ENCODE measurements at regions not wholly inside any gene's neighbourhood (a gene's known extent, or its start where the extent isn't known, plus 50 kb on each side); places are given as distances from the start of the nearest gene placed in this dataset.
"Not testable (repeated sequence)": the region's sequence is repeated elsewhere in the genome, so short reads cannot be mapped to it uniquely, and the experiment has no call there.

- no peak for FAIRE-seq
- TF ChIP-seq CTCF (IDR thresholded peaks at IDR 0.05; ENCODE audit: insufficient read depth, missing control alignments) = peak; percentile 1
- DNase-seq (ENCODE audit: insufficient read length, low spot score) = no peak
Measured at GRCh38 chr12:59444932-59445331, 150.9 kb upstream of the SLC16A7 start.

- no peak for FAIRE-seq
- no peak for TF ChIP-seq CTCF (IDR thresholded peaks at IDR 0.05; ENCODE audit: insufficient read depth, missing control alignments)
- no peak for DNase-seq (ENCODE audit: insufficient read length, low spot score)
Measured at GRCh38 chr12:59432057-59432456, 163.8 kb upstream of the SLC16A7 start.

GRCh38 chr12:59431266-59431665 lies 164.6 kb upstream of the SLC16A7 start:
- FAIRE-seq (no peak), DNase-seq (ENCODE audit: insufficient read length, low spot score) (no peak)
- peak; percentile 15 for TF ChIP-seq CTCF (IDR thresholded peaks at IDR 0.05; ENCODE audit: insufficient read depth, missing control alignments)

GRCh38 chr12:59429766-59430165 lies 166.1 kb upstream of the SLC16A7 start:
- FAIRE-seq = no peak
- no peak for DNase-seq (ENCODE audit: insufficient read length, low spot score)
- no peak for TF ChIP-seq CTCF (IDR thresholded peaks at IDR 0.05; ENCODE audit: insufficient read depth, missing control alignments)

- DNase-seq (ENCODE audit: insufficient read length, low spot score) = no peak
- no peak for TF ChIP-seq CTCF (IDR thresholded peaks at IDR 0.05; ENCODE audit: insufficient read depth, missing control alignments)
- no peak for FAIRE-seq
Measured at GRCh38 chr12:59425798-59426197, 170.0 kb upstream of the SLC16A7 start.

GRCh38 chr12:59424666-59425065 lies 171.2 kb upstream of the SLC16A7 start:
- DNase-seq (ENCODE audit: insufficient read length, low spot score); FAIRE-seq: not testable (repeated sequence)

- no peak for TF ChIP-seq CTCF (IDR thresholded peaks at IDR 0.05; ENCODE audit: insufficient read depth, missing control alignments)
- FAIRE-seq (no peak), DNase-seq (ENCODE audit: insufficient read length, low spot score) (no peak)
Measured at GRCh38 chr12:59414051-59414450, 181.8 kb upstream of the SLC16A7 start.

- TF ChIP-seq CTCF (IDR thresholded peaks at IDR 0.05; ENCODE audit: insufficient read depth, missing control alignments) = no peak
- FAIRE-seq (no peak), DNase-seq (ENCODE audit: insufficient read length, low spot score) (no peak)
Measured at GRCh38 chr12:59408431-59408830, 187.4 kb upstream of the SLC16A7 start.
